GM20000 (cell line): ENCODE measurements at regions not wholly inside any gene's neighbourhood (a gene's known extent, or its start where the extent isn't known, plus 50 kb on each side); places are given as distances from the start of the nearest gene placed in this dataset.
"Not testable (repeated sequence)": the region's sequence is repeated elsewhere in the genome, so short reads cannot be mapped to it uniquely, and the experiment has no call there.

ENCODE experiments used
- DNase-seq: peaks from one replicate; pipeline ENCODE4 v3.0.0; 2012; ENCODE audit warnings: low spot score
- CTCF ChIP-seq: IDR thresholded peaks from 2 replicates; pipeline ENCODE4 v1.5.1; 2012; ENCODE audit warnings: mild to moderate bottlenecking, control low read depth; ENCODE audit errors: extremely low read depth, missing control alignments

DNA sequence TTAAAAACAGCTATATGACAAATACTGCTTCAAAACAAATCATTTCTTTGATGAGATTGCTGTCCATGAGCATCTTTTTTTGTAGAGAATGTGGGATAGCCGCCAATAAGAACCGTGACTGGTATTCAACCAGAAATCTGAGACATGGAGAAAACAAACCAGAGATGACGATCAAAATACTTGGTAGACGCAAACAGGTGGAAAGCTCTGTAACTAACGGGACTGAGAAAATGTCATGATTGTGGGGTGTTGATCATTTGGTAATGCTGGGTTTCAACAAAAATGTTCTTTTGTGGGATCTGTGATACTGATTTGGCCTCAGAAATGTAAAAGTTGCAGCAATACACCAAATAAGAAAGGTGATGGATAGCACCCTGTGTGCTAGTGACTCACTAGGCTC is 364.8 kb downstream of the NYAP2 start:
- DNase-seq: no peak
- no peak for TF ChIP-seq CTCF

- no peak for TF ChIP-seq CTCF
- no peak for DNase-seq
These were observed 364.2 kb downstream of the NYAP2 start for GRCh38 chr2:225763711-225764110.

GRCh38 chr2:225761396-225761795 is 361.9 kb downstream of the NYAP2 start:
- TF ChIP-seq CTCF: no peak
- DNase-seq: no peak

DNA sequence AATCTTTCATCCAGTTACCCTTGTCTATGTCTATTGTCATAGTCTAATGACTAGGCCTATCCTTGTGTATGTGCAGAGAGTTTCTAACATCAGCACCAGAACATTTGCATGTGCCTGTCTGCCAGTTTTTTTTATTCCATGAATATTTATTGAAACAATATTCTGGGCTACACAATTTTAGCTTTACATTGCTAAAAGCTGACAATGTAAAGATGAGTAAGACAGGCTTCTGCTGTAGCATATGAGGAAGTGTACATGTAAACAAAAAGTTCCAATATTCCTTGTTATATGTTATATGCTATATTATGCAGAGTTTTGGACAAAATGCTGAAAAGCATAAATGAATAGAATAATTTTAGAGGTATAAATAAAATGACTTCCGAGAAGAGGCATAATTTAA is 357.7 kb downstream of the NYAP2 start:
- TF ChIP-seq CTCF: no peak
- no peak for DNase-seq

- no peak for TF ChIP-seq CTCF
These were observed 356.7 kb downstream of the NYAP2 start for GRCh38 chr2:225756198-225756597.

GRCh38 chr2:225748609-225749008 is 349.1 kb downstream of the NYAP2 start:
- no peak for DNase-seq
- TF ChIP-seq CTCF: no peak

More at GRCh38 chr2:225756198-225756597, 356.7 kb downstream of the NYAP2 start:
- DNase-seq: no peak

GRCh38 chr2:225743996-225744395 is 344.5 kb downstream of the NYAP2 start:
- not testable (repeated sequence) for DNase-seq

DNA sequence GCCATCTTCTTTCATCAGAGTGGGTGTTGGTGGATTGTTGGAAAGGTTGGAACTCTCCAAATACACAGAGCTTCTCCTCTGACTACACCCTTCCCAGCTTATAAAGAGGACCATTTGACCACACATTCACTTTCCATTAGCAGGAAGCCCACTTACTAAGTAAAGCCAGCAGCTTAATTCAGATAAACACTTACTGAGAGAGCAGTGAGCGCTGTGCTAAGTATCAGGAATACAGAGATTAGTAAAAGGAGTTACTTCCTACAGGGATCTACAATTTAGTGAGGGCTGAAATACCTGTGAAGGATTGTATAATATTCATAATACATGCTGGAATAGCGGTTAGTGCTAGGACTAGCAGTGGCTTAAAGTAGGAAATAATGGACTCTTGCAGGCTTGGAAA is 343.0 kb downstream of the NYAP2 start:
- no peak for DNase-seq
- no peak for TF ChIP-seq CTCF
